ENCODE measurements at regions not wholly inside any gene's neighbourhood (a gene's known extent, or its start where the extent isn't known, plus 50 kb on each side); places are given as distances from the start of the nearest gene placed in this dataset.

DNA sequence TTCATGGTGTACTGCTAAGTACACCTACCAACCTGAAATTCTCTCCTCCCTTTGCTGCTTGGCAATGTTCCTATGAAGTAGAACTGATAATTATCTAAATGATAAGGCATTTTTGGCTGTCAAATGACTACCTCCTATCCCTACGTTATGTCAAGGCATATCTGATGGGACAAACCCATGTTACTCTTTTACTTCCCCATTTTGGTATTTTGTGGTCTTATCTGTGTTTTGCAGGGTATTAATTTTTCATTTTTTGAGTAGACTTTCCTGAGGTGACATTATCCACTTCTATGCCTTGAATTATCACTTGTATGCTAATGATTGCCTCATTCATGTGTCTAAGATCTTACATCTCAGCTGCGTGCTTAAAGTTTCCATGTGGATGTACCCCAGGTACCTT lies 499.6 kb upstream of the B3GALT2 start:
- DNase-seq (ENCODE audit: low spot score), result no peak

DNA sequence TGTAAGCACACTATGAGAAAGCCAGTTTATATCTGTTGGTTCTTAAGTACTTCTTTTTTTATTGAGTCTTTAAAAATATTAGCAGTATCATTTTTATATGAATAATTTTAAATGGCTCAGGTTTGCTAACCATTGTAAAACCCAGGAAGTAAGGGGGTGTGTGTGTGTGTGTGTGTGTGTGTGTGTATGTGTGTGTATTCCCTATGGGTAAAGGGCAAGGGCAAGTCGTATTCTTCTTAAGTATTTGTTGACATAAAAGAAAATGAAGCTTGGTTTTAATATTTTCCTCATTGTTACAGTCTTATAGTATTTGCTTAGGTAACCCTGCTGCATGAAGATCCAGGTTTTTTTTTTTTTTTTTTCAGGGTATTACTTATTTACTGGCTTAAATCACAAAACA lies 495.0 kb upstream of the B3GALT2 start:
- no peak for DNase-seq (ENCODE audit: low spot score)

GRCh38 chr1:193680924-193681316 lies 494.5 kb upstream of the B3GALT2 start:
- DNase-seq (ENCODE audit: low spot score), result no peak

DNA sequence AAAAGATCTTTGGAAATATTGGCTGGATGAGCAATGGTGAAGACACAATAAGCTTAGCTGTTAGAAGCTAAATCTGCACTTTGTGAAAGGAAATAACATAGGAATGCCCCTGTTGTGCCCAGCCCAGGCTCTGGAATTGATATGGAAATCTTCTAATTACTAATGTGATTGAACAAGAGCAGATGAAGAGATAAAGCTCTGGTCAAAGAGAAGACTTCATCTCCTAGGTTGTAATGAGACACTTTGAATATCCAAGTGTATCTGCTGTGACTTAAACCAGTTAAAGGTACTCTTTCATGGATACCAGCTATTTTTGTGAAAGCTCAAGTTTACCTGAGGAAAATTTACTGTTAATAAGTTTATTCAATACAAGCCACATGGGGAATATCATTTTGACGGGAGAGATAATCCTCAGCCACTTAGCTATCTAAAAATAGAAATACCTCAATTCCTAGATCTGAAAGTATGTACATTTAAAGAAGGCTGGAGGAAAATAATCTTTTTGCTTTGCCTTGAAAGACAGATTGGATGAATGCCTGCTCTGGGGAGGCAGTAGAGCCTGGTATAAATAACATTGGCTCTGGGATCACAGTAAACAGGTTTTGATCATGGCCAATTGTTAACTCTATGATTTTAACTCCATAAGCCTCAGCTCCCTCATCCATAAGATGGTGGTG lies 494.0 kb upstream of the B3GALT2 start:
- peak; percentile 9 for DNase-seq (ENCODE audit: low spot score)

DNA sequence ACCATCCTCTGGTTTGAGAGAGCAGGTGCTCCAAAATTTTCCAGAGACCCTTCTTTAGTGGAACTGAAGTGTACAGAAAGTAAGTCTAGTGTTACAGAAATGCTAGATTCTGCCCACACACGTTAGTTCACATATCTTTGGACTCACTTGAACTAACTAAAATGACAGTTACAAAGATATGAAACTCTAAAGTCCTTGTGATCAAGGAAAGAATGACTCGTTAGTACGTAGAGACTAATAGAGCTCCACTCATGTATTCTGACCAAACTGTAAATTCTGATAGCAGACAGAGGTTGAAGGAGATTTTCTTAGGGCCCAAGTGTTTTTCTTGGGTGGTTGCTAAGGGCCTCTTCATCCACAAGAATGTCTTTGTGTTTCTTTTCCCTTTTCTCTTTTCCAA lies 491.5 kb upstream of the B3GALT2 start:
- no peak for DNase-seq (ENCODE audit: low spot score)

DNA sequence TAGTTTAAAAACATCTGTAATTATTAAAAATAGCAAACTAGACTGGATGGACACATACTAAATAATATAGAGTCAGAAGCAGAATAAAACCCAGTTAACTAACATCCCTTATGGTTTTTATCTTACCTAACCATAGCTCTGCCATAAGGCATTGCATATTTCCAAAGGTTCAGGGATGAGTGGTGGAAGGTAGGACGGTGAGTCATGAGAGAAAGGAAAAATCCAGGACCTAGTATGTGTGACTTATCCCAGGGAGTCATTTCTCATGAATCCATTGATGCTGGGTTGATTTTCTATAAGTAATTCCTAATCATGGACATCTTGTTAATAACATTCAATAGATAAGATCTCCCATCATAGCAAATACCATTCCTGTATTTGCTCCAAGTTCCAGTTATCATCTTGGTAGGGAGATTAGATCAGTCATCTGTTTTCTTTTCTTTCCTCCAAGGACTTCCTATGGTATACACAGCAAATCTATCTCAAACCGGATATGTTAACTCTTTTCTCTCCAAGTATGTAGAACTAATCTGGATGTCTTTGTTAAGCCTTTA lies 490.7 kb upstream of the B3GALT2 start:
- DNase-seq (ENCODE audit: low spot score), result no peak

- DNase-seq (ENCODE audit: low spot score), result no peak
Observed at GRCh38 chr1:193674292-193674944, 488.0 kb upstream of the B3GALT2 start.

DNA sequence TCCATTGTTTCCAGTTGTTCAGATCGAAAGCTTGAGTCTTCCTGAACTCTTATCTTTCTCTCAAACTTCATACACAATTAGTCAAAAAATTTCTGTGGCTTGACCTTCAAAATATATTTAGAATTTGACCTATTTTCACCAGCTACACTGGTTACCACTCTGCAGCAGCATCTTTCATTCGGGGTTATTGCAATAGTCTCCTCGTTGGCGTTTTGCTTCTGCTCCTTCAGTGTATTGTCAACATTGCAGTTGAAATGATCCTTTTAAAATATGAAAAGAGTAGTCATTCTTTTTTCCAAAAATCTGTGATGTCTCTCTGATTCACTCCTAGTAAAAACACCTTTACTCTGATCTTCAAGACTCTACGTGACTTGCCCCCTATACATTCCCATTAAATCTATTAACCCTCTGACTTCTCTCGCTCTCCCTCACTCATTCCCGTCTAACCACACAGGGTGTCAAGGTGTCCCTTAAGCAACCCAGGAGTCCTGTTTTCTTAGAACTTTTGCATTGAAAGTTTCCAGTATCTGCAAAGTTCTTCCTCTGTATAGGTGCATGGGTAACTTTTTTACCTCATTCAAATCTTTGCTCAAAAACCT lies 480.2 kb upstream of the B3GALT2 start:
- no peak for DNase-seq (ENCODE audit: low spot score)

DNA sequence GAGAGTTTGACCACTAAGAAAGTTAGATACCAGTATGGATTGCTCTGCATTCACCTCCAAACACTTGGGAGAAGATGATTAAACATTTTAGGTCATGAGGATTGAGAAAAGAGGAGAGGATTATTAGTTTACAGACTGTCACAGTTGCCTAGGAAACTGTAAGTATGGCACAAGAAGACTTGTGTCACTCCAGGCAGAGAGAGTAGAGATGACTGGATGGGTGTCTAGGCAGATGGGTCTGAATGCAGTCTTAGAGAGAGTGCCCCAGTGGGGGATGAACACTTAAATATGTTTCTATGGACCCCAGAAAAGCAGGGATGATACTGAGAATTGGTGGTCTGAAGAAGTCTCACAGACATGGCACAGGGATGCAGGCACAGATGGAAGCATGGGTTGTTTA lies 477.6 kb upstream of the B3GALT2 start:
- DNase-seq (ENCODE audit: low spot score), result no peak

DNA sequence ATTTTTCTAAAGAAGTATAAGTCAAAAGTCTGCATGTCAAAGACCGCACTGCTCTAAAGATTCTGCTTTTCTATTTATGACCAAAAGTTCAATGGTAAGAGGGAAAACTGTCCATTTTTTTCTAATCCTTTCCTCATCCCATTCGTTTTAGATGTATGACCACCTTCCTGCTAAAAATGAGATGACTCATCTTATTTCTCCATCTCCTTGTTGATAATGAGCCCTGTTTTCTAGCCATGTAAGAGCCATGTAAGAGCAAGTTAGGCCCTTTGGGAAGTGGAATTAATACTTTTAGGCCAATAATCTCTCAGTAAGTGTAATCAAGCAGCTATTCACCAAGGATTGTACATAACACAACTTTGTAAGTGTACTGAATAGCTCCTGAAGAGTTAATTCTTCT lies 475.6 kb upstream of the B3GALT2 start:
- DNase-seq (ENCODE audit: low spot score), result no peak

GRCh38 chr1:193661385-193661784 lies 475.0 kb upstream of the B3GALT2 start:
- no peak for DNase-seq (ENCODE audit: low spot score)

DNA sequence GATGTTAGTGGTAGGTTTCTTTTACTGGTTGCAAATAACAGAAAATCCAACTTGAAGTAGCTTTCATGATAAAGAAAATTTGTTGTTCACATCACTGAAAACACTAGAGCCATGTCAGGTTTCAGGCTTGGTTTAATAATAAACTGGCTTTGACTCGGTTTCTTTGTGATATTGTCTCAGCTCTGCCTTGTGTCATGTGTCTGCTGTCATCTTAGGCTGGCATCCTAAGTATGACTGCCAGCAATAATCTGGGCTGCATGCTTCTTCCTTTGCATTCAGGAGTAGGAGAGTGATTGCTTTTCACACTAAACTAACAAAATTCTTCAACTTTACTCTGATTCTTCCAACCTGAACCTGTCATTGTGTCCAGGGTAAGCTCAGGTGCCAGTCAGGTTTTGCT lies 474.0 kb upstream of the B3GALT2 start:
- no peak for DNase-seq (ENCODE audit: low spot score)

DNA sequence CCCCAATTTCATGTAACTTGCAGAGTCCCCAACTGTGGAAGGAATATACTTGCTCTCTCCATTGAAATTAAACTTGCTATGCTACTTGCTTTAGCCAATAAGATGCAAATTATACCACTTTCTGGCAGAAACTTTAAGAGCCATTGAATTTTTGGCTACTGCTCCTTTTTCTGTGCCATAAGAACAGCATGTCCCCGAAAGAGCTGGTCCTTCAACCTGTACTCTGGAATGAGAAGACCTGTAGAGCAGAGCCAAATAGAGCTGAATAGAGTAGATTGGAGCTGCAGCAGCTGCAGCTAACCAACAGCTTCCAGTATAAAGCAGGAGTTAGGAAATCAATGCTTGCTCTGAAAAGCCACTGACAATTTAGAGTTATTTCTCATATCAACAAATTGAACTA lies 472.3 kb upstream of the B3GALT2 start:
- no peak for DNase-seq (ENCODE audit: low spot score)

- DNase-seq (ENCODE audit: low spot score), result no peak
Observed at GRCh38 chr1:193658081-193658480, 471.7 kb upstream of the B3GALT2 start.

DNA sequence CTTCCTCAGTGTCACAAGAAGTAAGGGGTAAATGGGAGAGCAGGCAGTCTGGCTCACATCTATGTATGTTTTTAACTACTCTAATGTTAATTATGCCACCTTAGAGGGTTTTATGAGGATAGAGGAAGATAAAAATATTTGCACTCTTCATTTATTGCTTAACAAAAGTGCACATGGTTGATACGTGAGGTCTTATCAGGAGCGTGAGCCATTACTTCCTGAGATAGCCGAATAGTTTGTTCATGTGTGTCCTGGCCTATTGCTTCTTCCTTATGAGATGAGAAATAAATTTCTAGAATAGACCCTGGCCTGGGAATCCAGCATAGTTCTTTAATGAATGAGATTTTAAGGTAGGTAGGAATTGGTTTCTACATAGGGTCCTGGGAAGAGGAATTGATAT lies 471.1 kb upstream of the B3GALT2 start:
- DNase-seq (ENCODE audit: low spot score), result no peak

- no peak for DNase-seq (ENCODE audit: low spot score)
Observed at GRCh38 chr1:193656841-193657240, 470.4 kb upstream of the B3GALT2 start.

DNA sequence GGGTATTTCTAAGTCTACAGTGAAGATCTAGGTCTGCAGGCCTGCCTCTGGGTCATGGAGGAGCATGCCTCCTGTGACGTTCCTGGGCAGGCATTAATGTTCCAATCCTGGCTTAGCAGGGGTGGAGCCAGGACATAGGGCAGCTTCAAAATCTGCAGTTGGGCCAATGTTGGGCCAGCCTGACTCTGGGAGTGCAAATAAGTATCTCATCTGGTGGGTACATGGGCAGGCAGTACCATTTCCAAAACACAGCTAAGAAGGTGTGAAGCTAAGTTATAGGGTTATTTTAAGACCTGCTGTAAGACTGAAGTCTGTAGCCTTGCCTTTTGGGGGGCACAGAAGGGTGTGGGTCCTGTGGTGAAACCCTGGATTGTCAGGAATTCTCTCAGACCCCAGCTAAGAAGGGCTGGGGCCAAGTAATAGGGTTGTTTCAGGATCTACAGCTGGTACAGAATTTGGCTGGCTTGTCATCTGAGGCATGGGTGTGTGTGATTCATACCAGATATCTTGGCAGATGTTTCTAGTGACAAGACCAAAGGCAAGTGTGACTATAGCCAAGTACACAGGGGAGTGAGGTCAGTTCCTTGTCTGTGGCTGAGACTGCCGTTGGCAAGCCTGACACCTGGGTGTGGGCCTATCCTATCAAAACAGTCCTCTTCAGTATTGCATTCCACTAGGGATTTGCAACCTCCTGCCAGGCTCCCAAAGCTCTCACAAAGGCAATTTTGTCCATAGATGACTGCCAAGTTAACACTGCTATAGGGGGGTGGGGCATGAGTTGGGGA lies 468.7 kb upstream of the B3GALT2 start:
- no peak for DNase-seq (ENCODE audit: low spot score)

DNA sequence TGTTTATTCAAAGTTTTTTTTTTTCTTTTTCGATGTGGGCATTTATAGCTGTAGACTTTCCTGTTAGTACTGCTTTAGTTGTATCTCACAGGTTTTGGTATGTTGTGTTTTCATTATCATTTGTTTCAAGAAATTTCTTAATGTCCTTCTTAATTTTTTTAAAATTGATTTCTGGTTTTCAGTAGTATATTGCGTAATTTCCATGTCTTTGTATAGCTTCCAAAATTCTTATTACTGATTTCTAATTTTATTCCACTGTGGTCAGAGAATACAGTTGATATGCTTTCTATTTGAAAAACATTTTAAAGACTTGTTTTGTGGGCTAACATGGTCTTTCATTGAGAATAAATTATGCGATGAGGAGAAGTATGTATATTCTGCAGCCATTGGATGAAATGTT lies 463.2 kb upstream of the B3GALT2 start:
- DNase-seq (ENCODE audit: low spot score), result no peak

DNA sequence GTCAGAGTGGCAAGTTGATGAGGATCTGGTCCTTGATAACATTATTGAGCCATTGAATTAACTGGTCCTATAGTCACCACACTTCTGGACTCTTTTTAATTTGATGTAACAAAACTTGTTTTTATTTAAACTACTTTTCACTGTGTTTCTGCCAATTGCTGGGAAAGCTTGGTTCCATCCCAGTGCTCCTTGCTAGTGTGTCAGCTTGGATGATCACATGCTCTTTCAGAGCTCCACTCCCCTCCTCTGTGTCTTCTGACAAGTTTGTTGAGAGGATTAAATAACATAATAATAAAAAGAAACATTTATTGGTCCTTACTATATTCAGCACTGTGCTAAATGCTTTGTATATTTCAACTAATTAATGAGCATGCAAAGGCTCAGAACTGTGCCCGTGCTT lies 448.5 kb upstream of the B3GALT2 start:
- DNase-seq (ENCODE audit: low spot score), result no peak

- DNase-seq (ENCODE audit: low spot score), result no peak
Observed at GRCh38 chr1:193634470-193634869, 448.1 kb upstream of the B3GALT2 start.

GRCh38 chr1:193633991-193634390 lies 447.6 kb upstream of the B3GALT2 start:
- no peak for DNase-seq (ENCODE audit: low spot score)

DNA sequence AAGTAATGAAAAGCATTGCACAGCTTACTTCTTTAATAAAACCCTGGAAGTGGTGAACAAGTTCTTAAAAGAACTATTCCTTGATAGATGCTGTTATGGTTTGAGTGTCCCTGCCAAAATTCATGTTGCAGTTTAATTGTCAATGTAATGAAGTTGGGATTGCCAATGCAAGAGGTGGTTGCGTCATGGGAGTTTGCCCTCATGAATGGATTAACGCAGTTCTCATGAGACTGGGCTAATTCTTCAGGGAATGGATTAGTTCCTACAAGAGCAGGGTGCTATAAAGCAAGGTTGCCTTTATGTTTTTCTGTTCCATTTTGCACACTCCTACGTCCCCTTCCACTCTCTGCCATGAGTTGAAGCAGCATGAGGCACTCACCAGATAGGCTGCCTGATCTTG lies 446.7 kb upstream of the B3GALT2 start:
- no peak for DNase-seq (ENCODE audit: low spot score)

All from SK-N-DZ (cell line).